ENCODE measurements at regions not wholly inside any gene's neighbourhood (a gene's known extent, or its start where the extent isn't known, plus 50 kb on each side); places are given as distances from the start of the nearest gene placed in this dataset.
A peak's percentile ranks its signal among the peaks of the same experiment; 100 is the strongest.

GRCh38 chr2:220510668-220511067 is 883.2 kb downstream of the SLC4A3 start:
- DNase-seq = no peak

- DNase-seq = no peak
These were observed 885.0 kb downstream of the SLC4A3 start for GRCh38 chr2:220512419-220512818.

- no peak for DNase-seq
These were observed 886.3 kb downstream of the SLC4A3 start for GRCh38 chr2:220513573-220514288.

- DNase-seq = peak in 1 of 2 donors; percentile 50
These were observed 894.1 kb downstream of the SLC4A3 start for GRCh38 chr2:220521551-220521950.

- DNase-seq = no peak
These were observed 900.8 kb downstream of the SLC4A3 start for GRCh38 chr2:220528180-220528675.

- DNase-seq = no peak
These were observed 903.8 kb downstream of the SLC4A3 start for GRCh38 chr2:220531216-220531615.

GRCh38 chr2:220533485-220533884 is 906.1 kb downstream of the SLC4A3 start:
- DNase-seq = no peak

GRCh38 chr2:220539481-220539880 is 912.1 kb downstream of the SLC4A3 start:
- no peak for DNase-seq

GRCh38 chr2:220544049-220544448 is 916.6 kb downstream of the SLC4A3 start:
- no peak for DNase-seq

- no peak for DNase-seq
These were observed 923.7 kb downstream of the SLC4A3 start for GRCh38 chr2:220550995-220551700.

- DNase-seq = no peak
These were observed 925.5 kb downstream of the SLC4A3 start for GRCh38 chr2:220552790-220553535.

- DNase-seq = no peak
These were observed 928.7 kb downstream of the SLC4A3 start for GRCh38 chr2:220555961-220556630.

GRCh38 chr2:220556658-220557057 is 929.2 kb downstream of the SLC4A3 start:
- no peak for DNase-seq

- no peak for DNase-seq
These were observed 932.8 kb downstream of the SLC4A3 start for GRCh38 chr2:220560192-220560591.

GRCh38 chr2:220562375-220563140 is 935.1 kb downstream of the SLC4A3 start:
- no peak for DNase-seq

- DNase-seq = no peak
These were observed 940.9 kb downstream of the SLC4A3 start for GRCh38 chr2:220568296-220568695.

- DNase-seq = no peak
These were observed 941.9 kb downstream of the SLC4A3 start for GRCh38 chr2:220569112-220569897.

- DNase-seq = no peak
These were observed 945.0 kb downstream of the SLC4A3 start for GRCh38 chr2:220572385-220572784.

GRCh38 chr2:220574038-220574437 is 946.6 kb downstream of the SLC4A3 start:
- DNase-seq = no peak

GRCh38 chr2:220575963-220576362 is 948.5 kb downstream of the SLC4A3 start:
- no peak for DNase-seq

- DNase-seq = no peak
These were observed 952.0 kb downstream of the SLC4A3 start for GRCh38 chr2:220579452-220579851.

Measured in hippocampal formation (tissue), 2 donors.